Kidney (tissue), 13 donors: ENCODE measurements at regions not wholly inside any gene's neighbourhood (a gene's known extent, or its start where the extent isn't known, plus 50 kb on each side); places are given as distances from the start of the nearest gene placed in this dataset.

Experiments
- DNase-seq, 5 donors: peaks; one replicate each; pipeline ENCODE4 v3.0.0-alpha.2; 2013 to 2020
- FAIRE-seq: peaks from 2 replicates; lab custom pipeline; 2012; peaks lifted over from hg19 to GRCh38; lab: Jason Lieb, UNC
- H3K27ac ChIP-seq, 2 donors: one replicate each; pipeline ENCODE4 v1.7.0; 2013; ENCODE audit warnings: low read depth in 2 of 2, low read length in 2 of 2, inconsistent platforms in 1 of 2
- H3K27me3 ChIP-seq: one replicate; pipeline ENCODE4 v1.7.1; 2013; ENCODE audit warnings: low read length, inconsistent platforms; ENCODE audit not compliant: control insufficient read depth, insufficient read depth
- H3K36me3 ChIP-seq, 3 donors: one replicate each; pipeline versions ENCODE4 v1.7.0 to v1.7.1; 2013; ENCODE audit warnings: low read length in 3 of 3, control low read depth in 1 of 3, inconsistent platforms in 1 of 3; ENCODE audit not compliant: insufficient read depth in 3 of 3, control insufficient read depth in 2 of 3
- H3K4me1 ChIP-seq, 3 donors: one replicate each; pipeline versions ENCODE4 v1.7.0 to v1.7.1; 2013; ENCODE audit warnings: low read length in 3 of 3, inconsistent platforms in 1 of 3, low read depth in 1 of 3; ENCODE audit not compliant: control insufficient read depth in 2 of 3, insufficient read depth in 2 of 3
- H3K4me3 ChIP-seq, 3 donors: one replicate each; pipeline versions ENCODE4 v1.7.0 to v1.8.1; 2013; ENCODE audit warnings: low read length in 3 of 3, control low read depth in 1 of 3, inconsistent platforms in 1 of 3
- H3K9ac ChIP-seq, 3 donors: one replicate each; pipeline versions ENCODE4 v1.7.0 to v1.7.1; 2013; ENCODE audit warnings: low read length in 3 of 3, control low read depth in 1 of 3, inconsistent platforms in 1 of 3
- H3K9me3 ChIP-seq, 3 donors: one replicate each; pipeline versions ENCODE4 v1.7.0 to v1.7.1; 2013; ENCODE audit warnings: low read length in 3 of 3, control low read depth in 1 of 3, inconsistent platforms in 1 of 3; ENCODE audit not compliant: control insufficient read depth in 2 of 3, insufficient read depth in 1 of 3
- intact Hi-C: fragments of 100-400 bp; cut with DNase I; formaldehyde crosslinking; loops from one replicate; pipeline ENCODE4 v1.11.1; 2022
- TF ChIP-seq, protein P1 (sequence below): IDR thresholded peaks from 3 replicates; pipeline ENCODE4 v1.5.1; 2012; ENCODE audit warnings: mild to moderate bottlenecking, moderate library complexity, borderline replicate concordance; ENCODE audit not compliant: insufficient read depth; ENCODE audit errors: extremely low read depth
- donor health status: control.
- donor health status: control.
- donor health status: control.
- donor health status: control.
- donor health status: control.
- donor health status: DM: yes; HTN: yes; CAD: no.
- donor health status: Normal renal cell carcinoma (clear cell type).

DNA sequence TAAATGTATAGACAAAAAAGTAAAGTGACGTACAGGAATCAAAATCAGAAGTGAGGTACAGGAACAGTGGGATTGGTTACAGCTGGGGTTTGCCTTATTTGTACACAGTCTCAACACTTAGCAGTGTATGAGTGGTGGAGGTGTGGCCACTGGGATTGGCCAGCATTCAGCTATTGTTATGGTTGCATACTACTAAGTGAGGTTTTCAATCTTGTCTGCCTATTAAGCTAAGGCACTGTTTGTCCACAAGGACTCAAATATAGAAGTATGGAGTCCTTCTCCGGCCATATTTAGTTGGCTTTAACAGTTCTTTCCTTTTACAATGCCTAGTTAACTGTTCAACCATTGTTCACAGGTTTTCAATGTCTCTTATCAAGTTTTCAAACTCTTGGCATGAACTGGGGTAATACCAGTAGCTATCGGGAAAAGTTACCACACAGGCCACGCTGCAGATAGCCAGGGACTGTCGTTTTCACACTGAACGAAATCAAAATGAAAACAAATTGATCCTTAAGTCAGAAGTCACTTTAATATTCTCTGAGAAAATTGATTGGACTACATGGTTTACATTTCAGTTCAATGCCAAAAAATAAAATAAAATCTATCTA is 176.0 kb upstream of the FREM1 start:
- no peaks in the 10 kb centered on the region for H3K4me1 ChIP-seq
- H3K27ac ChIP-seq = no peak overlapping the region
- H3K4me3 ChIP-seq = no peak overlapping the region
- TF ChIP-seq, protein P1, sequence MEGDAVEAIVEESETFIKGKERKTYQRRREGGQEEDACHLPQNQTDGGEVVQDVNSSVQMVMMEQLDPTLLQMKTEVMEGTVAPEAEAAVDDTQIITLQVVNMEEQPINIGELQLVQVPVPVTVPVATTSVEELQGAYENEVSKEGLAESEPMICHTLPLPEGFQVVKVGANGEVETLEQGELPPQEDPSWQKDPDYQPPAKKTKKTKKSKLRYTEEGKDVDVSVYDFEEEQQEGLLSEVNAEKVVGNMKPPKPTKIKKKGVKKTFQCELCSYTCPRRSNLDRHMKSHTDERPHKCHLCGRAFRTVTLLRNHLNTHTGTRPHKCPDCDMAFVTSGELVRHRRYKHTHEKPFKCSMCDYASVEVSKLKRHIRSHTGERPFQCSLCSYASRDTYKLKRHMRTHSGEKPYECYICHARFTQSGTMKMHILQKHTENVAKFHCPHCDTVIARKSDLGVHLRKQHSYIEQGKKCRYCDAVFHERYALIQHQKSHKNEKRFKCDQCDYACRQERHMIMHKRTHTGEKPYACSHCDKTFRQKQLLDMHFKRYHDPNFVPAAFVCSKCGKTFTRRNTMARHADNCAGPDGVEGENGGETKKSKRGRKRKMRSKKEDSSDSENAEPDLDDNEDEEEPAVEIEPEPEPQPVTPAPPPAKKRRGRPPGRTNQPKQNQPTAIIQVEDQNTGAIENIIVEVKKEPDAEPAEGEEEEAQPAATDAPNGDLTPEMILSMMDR = no peak
- DNase-seq = no peak
- FAIRE-seq = no peak
- no peak overlapping the region for H3K9ac ChIP-seq
- intact Hi-C loops = no loop called here
- H3K27me3 ChIP-seq = no peaks in the 10 kb centered on the region
- no peaks in the 10 kb centered on the region for H3K9me3 ChIP-seq
- H3K36me3 ChIP-seq = no peaks in the 10 kb centered on the region

DNA sequence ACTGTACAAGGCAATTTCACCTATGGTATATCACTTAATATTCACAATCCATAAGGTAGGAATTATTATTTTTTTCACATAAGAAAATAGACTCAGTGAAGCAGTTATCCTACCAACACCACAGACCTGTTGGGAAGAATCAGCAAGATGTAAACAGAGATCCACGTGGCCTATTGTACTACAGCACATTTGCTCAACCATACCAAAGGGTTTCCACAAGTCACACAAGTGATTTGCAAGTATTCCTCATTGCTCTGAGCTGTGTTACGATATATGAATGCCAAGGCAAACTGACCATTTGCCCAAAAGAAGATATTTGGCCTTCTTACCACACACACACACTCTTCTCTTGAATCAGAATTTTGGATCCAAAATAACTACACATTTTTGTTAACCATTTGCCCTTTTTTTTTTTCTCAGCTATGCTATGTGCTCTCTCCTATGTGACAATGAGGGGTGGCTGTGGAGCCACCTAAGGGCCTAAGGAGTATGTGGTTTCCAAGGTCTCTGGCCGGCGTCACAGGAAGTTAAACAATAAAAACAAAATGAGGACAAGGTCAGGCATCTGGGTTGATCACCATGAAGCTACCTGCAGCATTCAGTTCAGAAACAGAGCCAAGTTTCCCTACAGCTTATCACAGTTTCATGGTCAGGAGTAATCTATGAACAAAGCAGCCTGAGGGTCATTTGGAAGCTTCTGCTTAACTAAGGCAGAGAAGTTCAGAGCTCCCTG is 171.0 kb upstream of the FREM1 start:
- Histone ChIP-seq H3K36me3 (no peaks in the 10 kb centered on the region), H3K4me1 (no peaks in the 10 kb centered on the region), H3K9me3 (no peaks in the 10 kb centered on the region), H3K9ac (no peak overlapping the region), H3K27ac (no peak overlapping the region), H3K4me3 (no peak overlapping the region), H3K27me3 (no peaks in the 10 kb centered on the region)
- DNase-seq (no peak), FAIRE-seq (no peak)
- TF ChIP-seq, protein P1 = no peak
- intact Hi-C loops = no loop called here

DNA sequence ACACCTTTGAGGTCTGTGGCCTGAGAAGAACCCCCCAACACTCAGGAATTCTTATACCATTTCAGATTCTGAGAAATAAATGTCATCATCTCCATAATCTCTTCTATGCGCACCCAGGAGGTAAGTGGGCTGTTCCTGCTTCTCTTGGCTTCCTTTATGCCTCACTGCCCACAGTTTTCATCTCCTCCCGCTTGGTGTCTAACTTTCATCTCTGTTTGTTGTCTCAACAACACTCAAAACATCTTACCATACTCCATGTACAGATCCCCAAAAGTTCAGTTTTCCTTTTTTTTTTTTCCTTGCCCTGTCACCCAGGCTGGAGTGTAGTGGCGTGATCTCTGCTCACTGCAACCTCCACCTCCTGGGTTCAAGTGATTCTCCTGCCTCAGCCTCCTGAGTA is 170.2 kb upstream of the FREM1 start:
- Histone ChIP-seq H3K36me3 (no peaks in the 10 kb centered on the region), H3K4me3 (no peak overlapping the region), H3K9ac (no peak overlapping the region), H3K27ac (no peak overlapping the region), H3K4me1 (no peaks in the 10 kb centered on the region), H3K27me3 (no peaks in the 10 kb centered on the region), H3K9me3 (no peaks in the 10 kb centered on the region)
- no peak for DNase-seq
- intact Hi-C loops = no loop called here
- TF ChIP-seq, protein P1 = no peak
- no peak for FAIRE-seq
